ENCODE measurements at regions not wholly inside any gene's neighbourhood (a gene's known extent, or its start where the extent isn't known, plus 50 kb on each side); places are given as distances from the start of the nearest gene placed in this dataset.
A peak's percentile ranks its signal among the peaks of the same experiment; 100 is the strongest.

DNA sequence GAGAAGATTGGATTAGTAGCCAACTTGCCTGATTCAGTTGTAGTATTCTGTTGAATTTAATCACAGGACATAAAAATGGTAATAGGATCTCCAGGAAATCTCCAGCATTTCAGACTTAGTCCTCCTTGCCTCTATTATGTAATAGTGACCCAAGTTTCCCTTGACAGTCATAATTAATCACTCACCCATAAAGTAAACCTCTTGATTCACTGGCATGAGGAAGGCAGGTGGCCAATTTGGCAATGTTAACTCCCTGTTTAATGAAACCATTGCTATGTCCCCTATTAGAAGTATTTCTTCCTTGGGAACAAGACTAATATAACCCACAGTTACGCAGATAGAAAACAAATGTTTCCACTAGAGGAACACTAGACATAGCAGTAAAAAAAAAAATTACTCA is 604.8 kb upstream of the CXADR start:
- TF ChIP-seq POLR2A (IDR thresholded peaks at IDR 0.05): no peak
- TF ChIP-seq, protein P1, sequence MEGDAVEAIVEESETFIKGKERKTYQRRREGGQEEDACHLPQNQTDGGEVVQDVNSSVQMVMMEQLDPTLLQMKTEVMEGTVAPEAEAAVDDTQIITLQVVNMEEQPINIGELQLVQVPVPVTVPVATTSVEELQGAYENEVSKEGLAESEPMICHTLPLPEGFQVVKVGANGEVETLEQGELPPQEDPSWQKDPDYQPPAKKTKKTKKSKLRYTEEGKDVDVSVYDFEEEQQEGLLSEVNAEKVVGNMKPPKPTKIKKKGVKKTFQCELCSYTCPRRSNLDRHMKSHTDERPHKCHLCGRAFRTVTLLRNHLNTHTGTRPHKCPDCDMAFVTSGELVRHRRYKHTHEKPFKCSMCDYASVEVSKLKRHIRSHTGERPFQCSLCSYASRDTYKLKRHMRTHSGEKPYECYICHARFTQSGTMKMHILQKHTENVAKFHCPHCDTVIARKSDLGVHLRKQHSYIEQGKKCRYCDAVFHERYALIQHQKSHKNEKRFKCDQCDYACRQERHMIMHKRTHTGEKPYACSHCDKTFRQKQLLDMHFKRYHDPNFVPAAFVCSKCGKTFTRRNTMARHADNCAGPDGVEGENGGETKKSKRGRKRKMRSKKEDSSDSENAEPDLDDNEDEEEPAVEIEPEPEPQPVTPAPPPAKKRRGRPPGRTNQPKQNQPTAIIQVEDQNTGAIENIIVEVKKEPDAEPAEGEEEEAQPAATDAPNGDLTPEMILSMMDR (IDR thresholded peaks at IDR 0.05 in 4 of 5, conservative IDR thresholded peaks at IDR 0.05 in 1 of 5): no peak
- intact Hi-C loops (cut with DNase I; ENCODE audit: low total_unique reads): no loop called here
- peak; percentile 33 to 55 for ATAC-seq
- in situ Hi-C loops (cut with MboI; ENCODE audit: low sequenced_read_pairs in 4 of 4): no loop called here
- Histone ChIP-seq H3K4me1 (peaks cover 0 to 13% of the 10 kb centered on the region in 2 donors), H3K27me3 (no peaks in the 10 kb centered on the region), H3K4me3 (no peak overlapping the region), H3K9me3 (no peaks in the 10 kb centered on the region), H3K27ac (peak overlapping the region in 1 of 4 donors; percentile 39), H3K36me3 (no peaks in the 10 kb centered on the region)
- DNase-seq: no peak

DNA sequence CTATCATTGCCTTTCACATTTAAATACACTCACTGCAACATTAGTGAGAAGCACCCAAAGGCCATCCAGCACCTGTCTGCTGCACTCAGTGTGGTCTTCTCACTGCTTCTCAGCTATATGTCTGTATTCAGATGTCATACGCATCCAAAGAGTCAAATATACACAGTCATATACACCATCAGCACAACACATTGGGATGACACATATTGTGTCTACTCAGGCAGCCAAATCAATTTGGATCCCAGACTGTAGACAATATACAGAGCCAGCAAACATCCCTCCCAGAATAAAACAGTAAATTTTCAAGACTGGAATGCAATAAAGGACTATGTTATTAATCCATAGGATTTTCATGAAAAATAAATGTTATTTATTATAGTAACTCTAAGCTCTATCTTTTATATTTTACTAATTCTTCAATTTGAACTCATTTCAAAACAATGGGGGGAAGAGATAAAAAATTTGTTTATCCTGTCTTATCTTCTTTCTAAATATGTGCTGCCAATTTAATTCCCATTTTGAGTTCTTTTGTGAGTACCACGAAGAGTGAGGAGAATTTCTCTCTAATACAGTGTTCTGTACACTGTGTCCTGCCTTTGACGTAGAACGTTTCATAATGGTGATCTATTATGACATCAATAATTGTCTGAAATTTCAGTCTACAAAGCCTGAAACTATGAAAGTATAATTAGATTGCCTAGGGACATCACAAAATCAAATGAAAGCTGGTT is 602.2 kb upstream of the CXADR start:
- ATAC-seq (peak in 1 of 2 donors; percentile 64), DNase-seq (no peak)
- intact Hi-C loops (cut with DNase I; ENCODE audit: low total_unique reads): no loop called here
- Histone ChIP-seq H3K4me3 (no peak overlapping the region), H3K27me3 (no peaks in the 10 kb centered on the region), H3K36me3 (no peaks in the 10 kb centered on the region), H3K27ac (peak overlapping the region in 2 of 4 donors; percentile 29 to 51), H3K4me1 (peaks cover 0 to 13% of the 10 kb centered on the region in 2 donors), H3K9me3 (no peaks in the 10 kb centered on the region)
- TF ChIP-seq POLR2A (IDR thresholded peaks at IDR 0.05): no peak
- TF ChIP-seq, protein P1 (IDR thresholded peaks at IDR 0.05 in 4 of 5, conservative IDR thresholded peaks at IDR 0.05 in 1 of 5): no peak
- in situ Hi-C loops (cut with MboI; ENCODE audit: low sequenced_read_pairs in 4 of 4): no loop called here

- Histone ChIP-seq H3K36me3 (no peaks in the 10 kb centered on the region), H3K4me1 (peaks cover 0 to 13% of the 10 kb centered on the region in 2 donors), H3K9me3 (no peaks in the 10 kb centered on the region), H3K27me3 (no peaks in the 10 kb centered on the region), H3K27ac (peak overlapping the region in 2 of 4 donors; percentile 29 to 51), H3K4me3 (no peak overlapping the region)
- no peak for DNase-seq
- ATAC-seq: no peak
- intact Hi-C loops (cut with DNase I; ENCODE audit: low total_unique reads): no loop called here
- in situ Hi-C loops (cut with MboI; ENCODE audit: low sequenced_read_pairs in 4 of 4): no loop called here
- TF ChIP-seq, protein P1 (IDR thresholded peaks at IDR 0.05 in 4 of 5, conservative IDR thresholded peaks at IDR 0.05 in 1 of 5): no peak
- no peak for TF ChIP-seq POLR2A (IDR thresholded peaks at IDR 0.05)
Measured at GRCh38 chr21:16911166-16911607, 601.7 kb upstream of the CXADR start.

- TF ChIP-seq POLR2A (IDR thresholded peaks at IDR 0.05): no peak
- TF ChIP-seq, protein P1 (IDR thresholded peaks at IDR 0.05 in 4 of 5, conservative IDR thresholded peaks at IDR 0.05 in 1 of 5): no peak
- peaks cover 0 to 13% of the 10 kb centered on the region in 2 donors for H3K4me1 ChIP-seq
- no peak overlapping the region for H3K4me3 ChIP-seq
- no peak for DNase-seq
- no peak overlapping the region for H3K27ac ChIP-seq
- ATAC-seq: no peak
- H3K27me3 ChIP-seq: no peaks in the 10 kb centered on the region
- H3K9me3 ChIP-seq: no peaks in the 10 kb centered on the region
- no peaks in the 10 kb centered on the region for H3K36me3 ChIP-seq
- in situ Hi-C loops (cut with MboI; ENCODE audit: low sequenced_read_pairs in 4 of 4): no loop called here
- intact Hi-C loops (cut with DNase I; ENCODE audit: low total_unique reads): no loop called here
Measured at GRCh38 chr21:16912075-16912474, 600.8 kb upstream of the CXADR start.

Measured in gastrocnemius medialis (tissue), 4 donors.